ENCODE measurements at regions not wholly inside any gene's neighbourhood (a gene's known extent, or its start where the extent isn't known, plus 50 kb on each side); places are given as distances from the start of the nearest gene placed in this dataset.

GRCh38 chr5:125574491-125575044 is 828.1 kb upstream of the ZNF608 start:
- Histone ChIP-seq H3K36me3 (ENCODE audit: control insufficient read depth, low read depth, low read length) (no peaks in the 10 kb centered on the region), H3K9ac (ENCODE audit: low read length) (no peak overlapping the region), H3K27me3 (ENCODE audit: control insufficient read depth, insufficient read depth, low read length) (no peaks in the 10 kb centered on the region), H3K9me3 (ENCODE audit: control insufficient read depth, low read depth, low read length) (no peaks in the 10 kb centered on the region), H3K4me3 (ENCODE audit: low read length) (no peak overlapping the region), H3K4me1 (ENCODE audit: control insufficient read depth, low read depth, low read length) (peaks cover 19% of the 10 kb centered on the region), H3K27ac (ENCODE audit: low read length) (no peak overlapping the region)

- no peak overlapping the region for H3K9ac ChIP-seq (ENCODE audit: low read length)
- H3K4me3 ChIP-seq (ENCODE audit: low read length) = no peak overlapping the region
- H3K9me3 ChIP-seq (ENCODE audit: control insufficient read depth, low read depth, low read length) = no peaks in the 10 kb centered on the region
- no peaks in the 10 kb centered on the region for H3K27me3 ChIP-seq (ENCODE audit: control insufficient read depth, insufficient read depth, low read length)
- H3K4me1 ChIP-seq (ENCODE audit: control insufficient read depth, low read depth, low read length) = peaks cover 19% of the 10 kb centered on the region
- no peak overlapping the region for H3K27ac ChIP-seq (ENCODE audit: low read length)
- no peaks in the 10 kb centered on the region for H3K36me3 ChIP-seq (ENCODE audit: control insufficient read depth, low read depth, low read length)
Measured at GRCh38 chr5:125575171-125575890, 828.9 kb upstream of the ZNF608 start.

- H3K27ac ChIP-seq (ENCODE audit: low read length) = no peak overlapping the region
- H3K9ac ChIP-seq (ENCODE audit: low read length) = no peak overlapping the region
- H3K4me3 ChIP-seq (ENCODE audit: low read length) = no peak overlapping the region
- no peaks in the 10 kb centered on the region for H3K36me3 ChIP-seq (ENCODE audit: control insufficient read depth, low read depth, low read length)
- peaks cover 19% of the 10 kb centered on the region for H3K4me1 ChIP-seq (ENCODE audit: control insufficient read depth, low read depth, low read length)
- H3K9me3 ChIP-seq (ENCODE audit: control insufficient read depth, low read depth, low read length) = no peaks in the 10 kb centered on the region
- H3K27me3 ChIP-seq (ENCODE audit: control insufficient read depth, insufficient read depth, low read length) = no peaks in the 10 kb centered on the region
Measured at GRCh38 chr5:125575891-125576505, 829.6 kb upstream of the ZNF608 start.

GRCh38 chr5:125576822-125577221 is 830.4 kb upstream of the ZNF608 start:
- H3K9me3 ChIP-seq (ENCODE audit: control insufficient read depth, low read depth, low read length) = no peaks in the 10 kb centered on the region
- H3K4me1 ChIP-seq (ENCODE audit: control insufficient read depth, low read depth, low read length) = peaks cover 19% of the 10 kb centered on the region
- H3K36me3 ChIP-seq (ENCODE audit: control insufficient read depth, low read depth, low read length) = no peaks in the 10 kb centered on the region
- H3K27ac ChIP-seq (ENCODE audit: low read length) = no peak overlapping the region
- no peak overlapping the region for H3K9ac ChIP-seq (ENCODE audit: low read length)
- H3K4me3 ChIP-seq (ENCODE audit: low read length) = no peak overlapping the region
- H3K27me3 ChIP-seq (ENCODE audit: control insufficient read depth, insufficient read depth, low read length) = no peaks in the 10 kb centered on the region

GRCh38 chr5:125578551-125578950 is 832.1 kb upstream of the ZNF608 start:
- no peaks in the 10 kb centered on the region for H3K9me3 ChIP-seq (ENCODE audit: control insufficient read depth, low read depth, low read length)
- H3K27ac ChIP-seq (ENCODE audit: low read length) = no peak overlapping the region
- no peaks in the 10 kb centered on the region for H3K27me3 ChIP-seq (ENCODE audit: control insufficient read depth, insufficient read depth, low read length)
- H3K9ac ChIP-seq (ENCODE audit: low read length) = no peak overlapping the region
- no peaks in the 10 kb centered on the region for H3K36me3 ChIP-seq (ENCODE audit: control insufficient read depth, low read depth, low read length)
- H3K4me1 ChIP-seq (ENCODE audit: control insufficient read depth, low read depth, low read length) = peaks cover 19% of the 10 kb centered on the region
- no peak overlapping the region for H3K4me3 ChIP-seq (ENCODE audit: low read length)

- Histone ChIP-seq H3K4me3 (ENCODE audit: low read length) (no peak overlapping the region), H3K4me1 (ENCODE audit: control insufficient read depth, low read depth, low read length) (peaks cover 19% of the 10 kb centered on the region), H3K9me3 (ENCODE audit: control insufficient read depth, low read depth, low read length) (no peaks in the 10 kb centered on the region), H3K36me3 (ENCODE audit: control insufficient read depth, low read depth, low read length) (no peaks in the 10 kb centered on the region), H3K9ac (ENCODE audit: low read length) (no peak overlapping the region), H3K27ac (ENCODE audit: low read length) (no peak overlapping the region), H3K27me3 (ENCODE audit: control insufficient read depth, insufficient read depth, low read length) (no peaks in the 10 kb centered on the region)
Measured at GRCh38 chr5:125579182-125579581, 832.7 kb upstream of the ZNF608 start.

GRCh38 chr5:125581311-125581710 is 834.9 kb upstream of the ZNF608 start:
- no peak overlapping the region for H3K27ac ChIP-seq (ENCODE audit: low read length)
- H3K9me3 ChIP-seq (ENCODE audit: control insufficient read depth, low read depth, low read length) = no peaks in the 10 kb centered on the region
- no peaks in the 10 kb centered on the region for H3K4me1 ChIP-seq (ENCODE audit: control insufficient read depth, low read depth, low read length)
- H3K9ac ChIP-seq (ENCODE audit: low read length) = no peak overlapping the region
- H3K27me3 ChIP-seq (ENCODE audit: control insufficient read depth, insufficient read depth, low read length) = no peaks in the 10 kb centered on the region
- no peak overlapping the region for H3K4me3 ChIP-seq (ENCODE audit: low read length)
- no peaks in the 10 kb centered on the region for H3K36me3 ChIP-seq (ENCODE audit: control insufficient read depth, low read depth, low read length)

GRCh38 chr5:125582352-125582751 is 835.9 kb upstream of the ZNF608 start:
- Histone ChIP-seq H3K9ac (ENCODE audit: low read length) (no peak overlapping the region), H3K36me3 (ENCODE audit: control insufficient read depth, low read depth, low read length) (no peaks in the 10 kb centered on the region), H3K27me3 (ENCODE audit: control insufficient read depth, insufficient read depth, low read length) (no peaks in the 10 kb centered on the region), H3K9me3 (ENCODE audit: control insufficient read depth, low read depth, low read length) (no peaks in the 10 kb centered on the region), H3K27ac (ENCODE audit: low read length) (no peak overlapping the region), H3K4me3 (ENCODE audit: low read length) (no peak overlapping the region), H3K4me1 (ENCODE audit: control insufficient read depth, low read depth, low read length) (no peaks in the 10 kb centered on the region)

GRCh38 chr5:125583321-125584139 is 837.1 kb upstream of the ZNF608 start:
- Histone ChIP-seq H3K27ac (ENCODE audit: low read length) (no peak overlapping the region), H3K9me3 (ENCODE audit: control insufficient read depth, low read depth, low read length) (no peaks in the 10 kb centered on the region), H3K27me3 (ENCODE audit: control insufficient read depth, insufficient read depth, low read length) (no peaks in the 10 kb centered on the region), H3K4me3 (ENCODE audit: low read length) (no peak overlapping the region), H3K9ac (ENCODE audit: low read length) (no peak overlapping the region), H3K4me1 (ENCODE audit: control insufficient read depth, low read depth, low read length) (no peaks in the 10 kb centered on the region), H3K36me3 (ENCODE audit: control insufficient read depth, low read depth, low read length) (no peaks in the 10 kb centered on the region)

- Histone ChIP-seq H3K27ac (ENCODE audit: low read length) (no peak overlapping the region), H3K4me1 (ENCODE audit: control insufficient read depth, low read depth, low read length) (no peaks in the 10 kb centered on the region)
Measured at GRCh38 chr5:125584140-125584520, 837.7 kb upstream of the ZNF608 start.

GRCh38 chr5:125587631-125588030 is 835.6 kb upstream of the GRAMD2B start:
- Histone ChIP-seq H3K4me3 (ENCODE audit: low read length) (no peak overlapping the region), H3K36me3 (ENCODE audit: control insufficient read depth, low read depth, low read length) (no peaks in the 10 kb centered on the region), H3K9ac (ENCODE audit: low read length) (no peak overlapping the region), H3K9me3 (ENCODE audit: control insufficient read depth, low read depth, low read length) (no peaks in the 10 kb centered on the region), H3K27me3 (ENCODE audit: control insufficient read depth, insufficient read depth, low read length) (no peaks in the 10 kb centered on the region), H3K27ac (ENCODE audit: low read length) (no peak overlapping the region), H3K4me1 (ENCODE audit: control insufficient read depth, low read depth, low read length) (no peaks in the 10 kb centered on the region)

More at GRCh38 chr5:125584140-125584520, 837.7 kb upstream of the ZNF608 start:
- Histone ChIP-seq H3K4me3 (ENCODE audit: low read length) (no peak overlapping the region), H3K9me3 (ENCODE audit: control insufficient read depth, low read depth, low read length) (no peaks in the 10 kb centered on the region), H3K27me3 (ENCODE audit: control insufficient read depth, insufficient read depth, low read length) (no peaks in the 10 kb centered on the region), H3K36me3 (ENCODE audit: control insufficient read depth, low read depth, low read length) (no peaks in the 10 kb centered on the region), H3K9ac (ENCODE audit: low read length) (no peak overlapping the region)

All from iPS-18a (cell line).